CD4-positive, alpha-beta T cell (primary cell): ENCODE measurements at regions not wholly inside any gene's neighbourhood (a gene's known extent, or its start where the extent isn't known, plus 50 kb on each side); places are given as distances from the start of the nearest gene placed in this dataset.

Experiments
- ATAC-seq: fragments of 200-7000 bp; cut with Tn5 transposase; one replicate; pipeline ENCODE4 v1.10.0; 2022; ENCODE audit warnings: mild to moderate bottlenecking; ENCODE audit not compliant: poor library complexity
- CTCF ChIA-PET: fragments of 350-600 bp; sonication (Branson Sonifier 250); formaldehyde crosslinking; loops from one replicate; lab custom pipeline; 2021; ENCODE audit warnings: antibody characterized with exemption, inconsistent platforms; lab: Charles Lee
- POLR2A ChIA-PET: fragments of 350-600 bp; sonication (Branson Sonifier 250); formaldehyde crosslinking; loops from one replicate; lab custom pipeline; 2021; ENCODE audit warnings: antibody characterized with exemption, inconsistent platforms; lab: Charles Lee
- DNase-seq, 14 experiments: peaks; one replicate each; pipeline ENCODE4 v3.0.0-alpha.2; 2013 to 2020; ENCODE audit warnings: mixed read lengths in 2 of 14
- H3K27ac ChIP-seq, 2 donors: one replicate each; pipeline versions ENCODE4 v1.5.1 to v1.7.0; 2013; ENCODE audit warnings: low read length in 2 of 2, low read depth in 1 of 2, mild to moderate bottlenecking in 1 of 2
- H3K27me3 ChIP-seq, 2 experiments: 1 replicate in 1 of 2; 2 replicates in 1 of 2; pipeline versions ENCODE4 v1.6.1 to v1.7.0; 2013; ENCODE audit warnings: low read length in 2 of 2, control low read depth in 1 of 2, mild to moderate bottlenecking in 1 of 2, moderate library complexity in 1 of 2; ENCODE audit not compliant: insufficient read depth in 2 of 2, control insufficient read depth in 1 of 2
- H3K36me3 ChIP-seq: one replicate; pipeline ENCODE4 v1.6.1; 2013; ENCODE audit warnings: low read length, control low read depth; ENCODE audit not compliant: insufficient read depth
- H3K4me1 ChIP-seq: one replicate; pipeline ENCODE4 v1.6.1; 2013; ENCODE audit warnings: low read length, control low read depth; ENCODE audit not compliant: insufficient read depth
- H3K4me3 ChIP-seq: one replicate; pipeline ENCODE4 v1.5.1; 2013; ENCODE audit warnings: mild to moderate bottlenecking, low read length, moderate library complexity
- H3K9me3 ChIP-seq, 2 experiments: 1 replicate in 1 of 2; 2 replicates in 1 of 2; pipeline versions ENCODE4 v1.6.1 to v1.7.0; 2013; ENCODE audit warnings: low read length in 2 of 2, mild to moderate bottlenecking in 2 of 2, control low read depth in 1 of 2, moderate library complexity in 1 of 2; ENCODE audit not compliant: control insufficient read depth in 1 of 2, insufficient read depth in 1 of 2
- H3K27ac Mint-ChIP-seq: one replicate; pipeline ENCODE4 v1.8.0; 2020; ENCODE audit warnings: mixed read lengths
- H3K27me3 Mint-ChIP-seq: one replicate; pipeline ENCODE4 v1.8.0; 2021; ENCODE audit warnings: mixed read lengths
- H3K36me3 Mint-ChIP-seq: one replicate; pipeline ENCODE4 v1.8.0; 2021; ENCODE audit warnings: low read depth, mixed read lengths
- H3K4me1 Mint-ChIP-seq: one replicate; pipeline ENCODE4 v1.8.0; 2021; ENCODE audit warnings: low read depth, mixed read lengths
- H3K4me3 Mint-ChIP-seq: one replicate; pipeline ENCODE4 v1.8.0; 2020; ENCODE audit warnings: mild to moderate bottlenecking, mixed read lengths
- H3K9me3 Mint-ChIP-seq: one replicate; pipeline ENCODE4 v1.8.0; 2020; ENCODE audit warnings: mixed read lengths
- intact Hi-C, 2 experiments: fragments of 100-400 bp; cut with DNase I in 1 of 2; cut with micrococcal nuclease in 1 of 2; formaldehyde crosslinking; loops; one replicate each; pipeline versions ENCODE4 v1.15.1 to v1.9.0; 2023 to 2025; cut with DNase I, micrococcal nuclease
- TF ChIP-seq, protein P1 (sequence below): fragments of 200-600 bp; IDR thresholded peaks from one replicate; pipeline ENCODE4 v1.8.0; 2022; ENCODE audit warnings: antibody characterized with exemption, mild to moderate bottlenecking

DNA sequence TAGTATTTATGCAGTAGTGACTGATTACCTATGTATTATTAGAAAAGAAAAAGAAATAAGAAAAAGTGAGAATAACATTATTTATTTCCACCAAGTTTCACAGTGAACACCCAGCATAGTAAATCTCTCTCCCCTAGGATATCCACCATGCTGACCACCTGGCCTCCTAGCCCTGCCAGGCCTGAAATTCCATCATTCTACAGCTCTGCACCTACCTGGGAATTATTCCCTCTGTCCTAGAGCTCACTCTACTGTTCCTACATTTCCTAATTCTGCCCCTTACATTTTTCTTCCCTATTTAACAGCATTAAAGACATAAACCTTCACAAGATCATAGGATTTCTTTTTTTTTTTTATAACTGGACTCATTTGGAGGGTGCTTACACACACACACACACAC is 525.3 kb upstream of the PPP2R3A start:
- H3K27ac Mint-ChIP-seq: no peak overlapping the region
- TF ChIP-seq, protein P1, sequence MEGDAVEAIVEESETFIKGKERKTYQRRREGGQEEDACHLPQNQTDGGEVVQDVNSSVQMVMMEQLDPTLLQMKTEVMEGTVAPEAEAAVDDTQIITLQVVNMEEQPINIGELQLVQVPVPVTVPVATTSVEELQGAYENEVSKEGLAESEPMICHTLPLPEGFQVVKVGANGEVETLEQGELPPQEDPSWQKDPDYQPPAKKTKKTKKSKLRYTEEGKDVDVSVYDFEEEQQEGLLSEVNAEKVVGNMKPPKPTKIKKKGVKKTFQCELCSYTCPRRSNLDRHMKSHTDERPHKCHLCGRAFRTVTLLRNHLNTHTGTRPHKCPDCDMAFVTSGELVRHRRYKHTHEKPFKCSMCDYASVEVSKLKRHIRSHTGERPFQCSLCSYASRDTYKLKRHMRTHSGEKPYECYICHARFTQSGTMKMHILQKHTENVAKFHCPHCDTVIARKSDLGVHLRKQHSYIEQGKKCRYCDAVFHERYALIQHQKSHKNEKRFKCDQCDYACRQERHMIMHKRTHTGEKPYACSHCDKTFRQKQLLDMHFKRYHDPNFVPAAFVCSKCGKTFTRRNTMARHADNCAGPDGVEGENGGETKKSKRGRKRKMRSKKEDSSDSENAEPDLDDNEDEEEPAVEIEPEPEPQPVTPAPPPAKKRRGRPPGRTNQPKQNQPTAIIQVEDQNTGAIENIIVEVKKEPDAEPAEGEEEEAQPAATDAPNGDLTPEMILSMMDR: no peak
- DNase-seq: no peak
- no peak for ATAC-seq
- H3K27ac ChIP-seq: no peak overlapping the region
- no peaks in the 10 kb centered on the region for H3K36me3 ChIP-seq
- peaks cover 0 to 6% of the 10 kb centered on the region in 2 experiments for H3K9me3 ChIP-seq
- H3K27me3 Mint-ChIP-seq: no peaks in the 10 kb centered on the region
- H3K9me3 Mint-ChIP-seq: peaks cover 2% of the 10 kb centered on the region
- no peaks in the 10 kb centered on the region for H3K4me1 Mint-ChIP-seq
- intact Hi-C loops: no loop called here
- POLR2A ChIA-PET: no interaction called here
- H3K4me3 Mint-ChIP-seq: no peak overlapping the region
- no peaks in the 10 kb centered on the region for H3K27me3 ChIP-seq
- CTCF ChIA-PET: no interaction called here
- H3K4me1 ChIP-seq: no peaks in the 10 kb centered on the region
- H3K4me3 ChIP-seq: no peak overlapping the region
- H3K36me3 Mint-ChIP-seq: no peaks in the 10 kb centered on the region

DNA sequence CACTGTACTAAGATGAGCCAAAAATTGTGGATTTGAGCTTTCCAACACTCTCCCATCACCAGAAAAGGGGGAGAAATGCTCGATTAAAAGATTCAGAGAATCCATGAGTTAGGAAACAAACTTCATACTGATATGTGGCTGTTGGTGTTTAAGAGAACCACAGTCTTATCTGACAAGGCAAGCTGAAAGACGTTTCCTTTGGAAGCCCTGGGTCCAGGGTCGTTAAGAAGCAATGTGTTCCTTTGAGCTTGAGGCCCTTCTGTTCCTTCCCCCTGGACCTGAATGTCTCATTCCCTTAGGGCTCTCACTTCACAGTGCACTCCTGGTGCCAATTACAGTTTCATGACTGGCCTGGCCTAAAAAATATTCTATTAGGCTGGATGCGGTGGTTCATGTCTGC is 524.8 kb upstream of the PPP2R3A start:
- ATAC-seq (no peak), DNase-seq (no peak)
- Mint-ChIP-seq H3K9me3 (peaks cover 2% of the 10 kb centered on the region), H3K27me3 (no peaks in the 10 kb centered on the region), H3K4me1 (no peaks in the 10 kb centered on the region), H3K4me3 (no peak overlapping the region), H3K36me3 (no peaks in the 10 kb centered on the region), H3K27ac (no peak overlapping the region)
- TF ChIP-seq, protein P1: no peak
- ChIA-PET POLR2A (no interaction called here), CTCF (no interaction called here)
- no peaks in the 10 kb centered on the region for H3K36me3 ChIP-seq
- H3K9me3 ChIP-seq: peaks cover 0 to 6% of the 10 kb centered on the region in 2 experiments
- H3K4me3 ChIP-seq: no peak overlapping the region
- no peaks in the 10 kb centered on the region for H3K4me1 ChIP-seq
- intact Hi-C loops: no loop called here
- no peak overlapping the region for H3K27ac ChIP-seq
- H3K27me3 ChIP-seq: no peaks in the 10 kb centered on the region

DNA sequence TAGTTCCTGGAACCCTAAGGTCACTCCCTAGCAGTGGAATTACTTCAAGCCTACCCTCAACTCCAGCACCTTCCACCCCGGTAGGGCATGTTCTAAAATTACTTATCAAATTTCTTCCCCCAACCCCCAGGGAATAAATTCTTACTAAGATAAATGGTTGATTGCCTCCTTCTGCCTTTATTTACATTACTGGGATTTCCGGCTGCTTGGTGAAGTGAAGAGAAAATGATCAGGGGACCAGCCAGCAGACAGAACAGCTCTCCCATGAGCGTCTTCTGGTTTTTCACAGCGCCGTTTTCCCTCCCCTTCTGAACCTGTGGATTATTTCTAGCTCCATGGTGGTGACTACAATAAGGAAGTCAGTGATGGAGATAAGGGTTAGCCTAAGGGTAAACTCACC is 521.5 kb upstream of the PPP2R3A start:
- Histone ChIP-seq H3K27me3 (no peaks in the 10 kb centered on the region), H3K36me3 (no peaks in the 10 kb centered on the region), H3K4me3 (no peak overlapping the region), H3K27ac (no peak overlapping the region), H3K9me3 (peaks cover 0 to 6% of the 10 kb centered on the region in 2 experiments), H3K4me1 (no peaks in the 10 kb centered on the region)
- Mint-ChIP-seq H3K4me3 (no peak overlapping the region), H3K27me3 (no peaks in the 10 kb centered on the region), H3K4me1 (no peaks in the 10 kb centered on the region), H3K36me3 (no peaks in the 10 kb centered on the region), H3K27ac (no peak overlapping the region), H3K9me3 (peaks cover 2% of the 10 kb centered on the region)
- POLR2A ChIA-PET: no interaction called here
- ATAC-seq (no peak), DNase-seq (no peak)
- CTCF ChIA-PET: no interaction called here
- intact Hi-C loops: no loop called here
- TF ChIP-seq, protein P1: no peak
